GM21381 (cell line): ENCODE measurements at regions not wholly inside any gene's neighbourhood (a gene's known extent, or its start where the extent isn't known, plus 50 kb on each side); places are given as distances from the start of the nearest gene placed in this dataset.
A peak's percentile ranks its signal among the peaks of the same experiment; 100 is the strongest.
"Not testable (repeated sequence)": the region's sequence is repeated elsewhere in the genome, so short reads cannot be mapped to it uniquely, and the experiment has no call there.

Experiments
- ATAC-seq: cut with Tn5 transposase; IDR thresholded peaks from one replicate; pipeline ENCODE4 v1.9.1; 2021; ENCODE audit warnings: mild to moderate bottlenecking, moderate library complexity; ENCODE audit not compliant: unreplicated experiment

DNA sequence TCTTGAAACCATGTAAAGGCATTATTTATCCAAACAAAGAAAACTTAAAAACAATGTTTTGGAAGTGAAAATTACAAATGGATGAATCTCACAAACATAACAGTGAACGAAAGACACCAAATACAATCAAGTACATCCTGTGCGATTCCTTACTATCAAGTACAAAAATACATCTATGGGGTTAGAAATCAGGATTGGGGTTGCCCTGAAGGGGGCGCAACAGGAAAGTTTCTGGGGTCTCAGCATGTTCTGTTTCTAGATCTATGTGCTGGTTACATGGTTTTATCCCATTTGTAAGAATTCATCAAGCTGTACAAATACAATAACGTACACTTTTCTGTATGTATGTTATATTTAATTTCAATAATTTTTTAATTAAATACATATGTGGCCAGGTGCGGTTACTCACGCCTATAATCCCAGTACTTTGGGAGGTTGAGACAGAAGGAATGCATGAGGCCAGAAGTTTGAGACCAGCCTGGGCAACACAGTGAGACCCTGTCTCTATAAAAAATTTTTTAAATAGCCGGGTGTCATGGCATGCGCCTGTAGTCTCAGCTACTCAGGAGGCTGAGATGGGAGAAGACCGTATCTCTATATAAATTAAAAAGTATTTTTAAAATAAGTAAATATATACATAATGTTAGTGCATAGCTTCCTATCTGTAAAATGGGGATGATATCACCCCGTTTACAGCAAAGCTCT, 121.5 kb upstream of the SOD1 start:
- no peak for ATAC-seq

DNA sequence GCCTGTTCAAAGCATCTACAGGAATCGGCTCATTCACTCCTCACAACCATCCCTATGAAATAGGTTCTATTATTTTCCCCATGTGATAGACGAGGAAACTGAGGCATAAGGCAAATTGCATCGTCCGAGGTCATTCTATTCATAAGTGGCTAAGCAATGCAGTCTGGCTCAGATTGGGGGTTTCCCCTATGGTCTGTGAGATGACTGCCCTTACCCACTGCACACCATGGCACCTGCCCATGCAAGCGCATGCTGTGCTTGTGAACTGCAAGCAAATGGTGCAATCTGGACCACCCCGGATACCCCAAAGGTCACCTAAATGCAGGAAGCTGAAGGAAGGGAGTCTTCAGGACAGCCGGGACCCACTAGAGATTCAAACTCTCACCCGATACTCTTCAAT, 123.4 kb upstream of the SOD1 start:
- no peak for ATAC-seq

- ATAC-seq = no peak
Observed at GRCh38 chr21:31531967-31532366, 127.5 kb upstream of the SOD1 start.

- no peak for ATAC-seq
Observed at GRCh38 chr21:31530897-31531705, 128.4 kb upstream of the SOD1 start.

DNA sequence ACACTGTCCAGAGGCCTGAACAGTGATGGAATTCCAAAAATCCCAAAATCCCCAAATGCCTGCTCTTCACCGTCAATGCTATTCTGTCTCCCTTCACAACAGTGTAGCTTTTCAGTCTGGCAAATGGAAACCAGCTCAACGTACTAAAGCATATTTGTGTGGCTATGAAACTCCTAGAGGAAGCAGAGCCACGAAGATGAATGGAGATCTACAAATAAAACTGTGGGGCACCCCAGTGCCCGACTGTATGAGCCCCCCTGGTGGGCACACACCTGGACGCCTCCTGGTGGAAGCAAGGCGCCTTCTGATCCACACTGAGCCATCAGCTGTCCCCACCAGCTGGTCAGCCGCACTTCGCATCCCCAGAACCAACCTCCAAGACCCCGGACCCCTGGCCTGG, 129.1 kb upstream of the SOD1 start:
- no peak for ATAC-seq

DNA sequence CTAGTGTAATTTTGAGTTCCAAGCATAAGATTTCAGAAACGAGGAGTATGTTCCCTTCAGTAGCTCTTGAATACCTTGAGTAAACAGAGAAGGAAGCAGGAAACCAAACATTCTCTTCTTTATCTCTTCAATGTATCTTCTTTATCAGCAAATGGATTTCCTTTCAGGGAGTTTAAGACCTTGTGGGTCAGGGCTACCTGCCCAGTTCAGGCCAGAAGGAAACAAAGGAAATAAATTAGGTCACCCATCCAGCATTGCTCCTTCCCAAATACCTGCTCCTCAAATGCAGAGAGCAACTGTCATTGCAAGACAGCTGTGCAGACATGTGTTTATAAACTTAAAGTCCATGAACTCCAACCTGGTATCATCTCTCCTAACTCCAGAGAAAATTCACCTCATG, 130.1 kb upstream of the SOD1 start:
- ATAC-seq = no peak

DNA sequence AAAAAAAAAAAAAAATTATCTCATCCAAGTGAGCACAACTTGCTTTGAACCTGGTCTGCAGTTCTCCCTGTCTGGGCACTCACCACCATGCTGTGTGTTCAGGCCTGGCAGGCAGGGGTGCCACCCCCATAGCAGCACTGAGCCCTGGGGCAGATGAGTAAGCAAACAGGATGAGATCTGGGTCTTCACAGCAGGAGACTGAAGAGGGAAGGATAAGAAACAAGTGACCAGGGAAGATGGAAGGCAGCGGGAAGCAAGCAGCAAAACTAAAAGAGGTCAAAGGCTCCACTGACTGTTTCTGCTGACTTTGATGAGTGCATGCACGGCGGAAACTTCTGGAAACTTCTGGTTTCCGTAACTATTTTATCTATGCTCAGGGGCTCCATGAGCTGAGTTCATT, 133.5 kb upstream of the SOD1 start:
- no peak for ATAC-seq

DNA sequence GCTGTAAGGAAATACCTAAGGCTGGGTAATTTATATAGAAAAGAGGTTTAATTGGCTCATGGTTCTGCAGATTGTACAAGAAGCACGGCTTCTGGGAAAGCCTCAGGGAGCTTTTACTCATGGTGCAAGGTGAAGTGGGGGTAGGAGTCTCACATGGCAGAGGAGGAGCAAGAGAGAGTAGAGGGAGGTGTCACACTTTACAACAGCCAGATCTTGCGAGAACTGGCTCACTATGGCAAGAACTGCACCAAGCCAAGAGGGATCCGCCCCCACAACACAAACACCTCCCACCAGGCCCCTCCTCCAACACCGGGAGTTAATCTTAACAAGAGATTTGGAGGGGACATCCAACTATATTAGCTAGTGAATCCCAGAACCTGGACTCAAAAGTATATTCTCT, 135.4 kb upstream of the SOD1 start:
- ATAC-seq = no peak

DNA sequence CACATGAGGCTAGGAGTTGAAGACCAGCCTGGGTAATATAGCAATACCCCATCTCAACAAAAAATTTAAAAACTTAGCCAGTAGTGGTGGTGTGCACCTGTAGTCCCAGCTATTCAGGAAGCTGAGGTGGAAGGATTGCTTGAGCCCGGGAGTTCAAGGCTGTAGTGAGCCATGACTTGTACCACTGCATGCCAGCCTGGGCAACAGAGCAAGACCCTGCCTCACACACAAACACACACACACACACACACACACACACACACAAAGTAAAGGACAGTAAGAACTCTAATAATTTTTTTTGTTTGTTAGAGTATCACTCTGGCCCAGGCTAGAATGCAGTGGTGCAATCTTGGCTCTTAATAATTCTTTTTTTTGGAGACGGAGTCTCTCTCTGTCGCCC, 138.0 kb upstream of the SOD1 start:
- ATAC-seq = no peak

DNA sequence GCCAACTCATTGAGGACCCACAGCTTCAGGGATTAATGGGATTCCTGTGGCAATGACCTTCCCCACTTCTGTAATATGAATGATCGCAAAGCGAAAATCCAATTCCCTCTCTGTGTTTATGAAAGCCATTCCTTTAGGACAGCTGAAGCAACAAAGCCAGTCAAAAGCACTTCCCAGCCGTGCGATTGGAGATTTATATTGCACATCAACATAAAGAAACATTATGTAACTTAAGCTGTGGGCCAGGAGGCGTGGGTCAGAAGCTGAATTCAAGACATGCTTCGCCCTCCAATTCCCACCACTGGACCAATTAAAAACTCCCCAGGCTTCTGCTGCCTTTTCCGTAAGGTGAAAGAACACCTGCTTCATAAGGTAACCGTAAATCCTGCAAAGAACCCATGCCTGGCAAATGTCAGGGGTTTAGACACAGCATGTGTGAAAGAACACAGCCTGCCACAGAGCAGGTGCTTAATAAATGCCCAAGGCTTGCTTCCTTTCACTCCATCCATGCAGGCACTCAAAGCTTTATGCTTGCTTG, 138.9 kb upstream of the SOD1 start:
- ATAC-seq = no peak

GRCh38 chr21:31518580-31518979, 140.9 kb upstream of the SOD1 start:
- no peak for ATAC-seq

- no peak for ATAC-seq
Observed at GRCh38 chr21:31517664-31518414, 141.7 kb upstream of the SOD1 start.

DNA sequence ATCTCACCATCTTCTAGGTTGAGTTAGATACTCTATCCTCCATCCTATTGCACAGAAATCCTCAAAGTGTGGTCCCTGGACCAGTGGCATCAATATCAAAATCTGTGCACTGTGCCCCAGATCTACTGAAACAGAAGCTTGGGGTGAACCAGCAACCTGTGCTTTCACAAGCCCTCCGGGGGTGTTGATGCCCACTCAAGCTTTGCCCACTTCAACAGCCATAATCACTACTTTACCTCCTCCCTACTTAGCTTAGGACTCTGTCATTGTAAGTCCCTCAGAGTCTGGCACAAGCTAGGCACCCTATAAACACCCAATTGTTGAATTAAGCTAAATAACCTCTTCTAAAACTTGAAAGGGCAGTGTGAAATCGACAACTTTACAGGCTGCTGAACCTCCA, 144.2 kb upstream of the SOD1 start:
- ATAC-seq = no peak

- no peak for ATAC-seq
Observed at GRCh38 chr21:31514598-31514997, 144.9 kb upstream of the SOD1 start.

DNA sequence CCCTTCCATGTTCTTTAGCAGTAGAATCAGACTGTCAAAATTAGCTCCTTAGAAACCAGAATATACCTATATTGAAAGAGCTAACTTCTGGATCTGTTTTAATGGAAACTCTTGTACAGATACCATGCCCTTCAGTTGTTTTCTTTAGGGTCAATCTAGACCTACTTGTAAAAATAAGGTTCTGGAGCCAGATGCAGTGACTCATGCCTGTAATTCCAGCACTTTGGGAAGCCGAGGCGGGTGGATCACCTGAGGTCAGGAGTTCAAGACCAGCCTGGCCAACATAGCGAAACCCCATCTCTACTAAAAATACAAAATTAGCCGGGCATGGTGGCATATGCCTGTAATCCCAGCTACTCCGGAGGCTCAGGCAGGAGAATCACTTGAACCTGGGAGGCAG, 146.0 kb upstream of the SOD1 start:
- ATAC-seq = not testable (repeated sequence)

DNA sequence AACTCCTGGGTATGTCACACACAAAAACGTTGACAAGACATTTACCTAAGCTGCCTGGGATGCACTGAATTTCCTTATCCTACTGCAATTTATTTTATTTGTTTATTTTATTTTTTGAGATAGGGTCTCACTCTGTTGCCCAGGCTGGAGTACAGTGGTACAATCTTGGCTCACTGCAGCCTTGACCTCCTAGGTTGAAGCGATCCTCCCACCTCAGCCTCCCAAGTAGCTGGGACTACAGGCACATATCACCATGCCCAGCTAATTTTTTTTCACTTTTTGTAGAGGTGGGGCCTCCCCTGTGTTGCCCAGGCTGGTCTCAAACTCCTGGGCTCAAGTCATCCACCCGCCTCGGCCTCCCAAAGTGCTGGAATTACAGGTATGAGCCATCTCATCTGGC, 147.5 kb upstream of the SOD1 start:
- not testable (repeated sequence) for ATAC-seq

- no peak for ATAC-seq
Observed at GRCh38 chr21:31511258-31511657, 148.2 kb upstream of the SOD1 start.

DNA sequence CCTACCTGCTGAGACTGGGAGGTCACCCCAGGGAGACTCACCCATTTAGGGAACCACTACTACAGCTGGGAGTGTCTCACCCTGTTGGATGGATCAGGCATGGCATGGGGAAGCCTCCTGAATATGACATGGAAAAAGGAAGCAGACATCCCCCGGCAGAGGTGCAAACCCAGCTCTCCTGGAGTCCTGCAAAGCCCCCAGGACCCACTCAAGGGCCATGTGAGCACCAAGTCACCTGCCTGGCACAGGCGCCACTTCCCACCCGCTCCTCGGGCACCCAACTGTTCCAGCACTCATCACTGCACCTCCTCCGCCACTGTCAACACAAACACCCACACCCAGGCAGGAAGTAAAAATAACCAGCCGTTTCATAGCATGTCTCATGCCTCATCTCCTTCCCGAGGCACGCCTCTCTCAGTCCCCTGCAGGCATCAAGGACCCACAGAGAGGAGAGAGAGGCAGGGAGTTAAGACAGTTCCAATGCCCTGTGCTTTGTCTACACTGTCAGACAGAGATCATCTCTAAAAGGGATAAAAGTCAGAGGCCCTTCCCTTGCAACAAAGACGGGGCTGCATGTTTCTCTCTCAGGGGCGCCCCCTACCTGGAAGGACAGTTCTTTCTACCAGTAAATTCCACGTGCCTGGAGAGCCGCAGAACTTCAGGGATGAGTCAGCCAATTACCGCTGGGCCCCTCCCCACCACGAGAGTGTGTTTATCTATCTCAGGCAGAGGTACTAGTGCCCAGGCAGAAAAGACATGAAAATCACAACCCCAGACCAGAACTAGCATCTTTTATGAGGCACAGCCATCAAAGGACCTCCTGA, 150.1 kb upstream of the SOD1 start:
- ATAC-seq = peak; percentile 43

GRCh38 chr21:31505975-31506374, 153.5 kb upstream of the SOD1 start:
- no peak for ATAC-seq

- ATAC-seq = no peak
Observed at GRCh38 chr21:31503939-31504338, 155.6 kb upstream of the SOD1 start.

DNA sequence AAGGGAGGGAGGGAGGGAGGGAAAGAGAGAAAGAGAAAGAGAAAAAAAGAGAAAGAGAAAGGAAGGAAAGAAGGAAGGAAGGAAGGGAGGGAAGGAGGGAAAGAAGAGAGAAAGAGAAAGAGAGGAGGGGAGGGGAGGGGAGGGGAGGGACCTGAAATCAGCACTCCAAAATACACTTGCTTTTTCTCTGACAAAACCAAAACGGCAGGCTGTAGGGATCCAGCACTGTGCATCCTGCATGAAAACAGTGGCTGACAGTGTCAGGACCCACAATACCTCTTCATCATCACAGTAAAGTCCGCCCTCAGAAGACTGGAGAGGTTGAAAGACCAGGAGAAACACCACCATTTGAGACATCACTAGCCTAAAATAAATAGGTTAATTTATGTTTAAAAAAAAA, 156.0 kb upstream of the SOD1 start:
- ATAC-seq = no peak
